Stimulated activated CD8-positive, alpha-beta memory T cell treated with anti-CD3 and anti-CD28 coated beads, Interleukin-7, amount 100 ng/mL, for 48 hours (primary cell): ENCODE measurements at regions not wholly inside any gene's neighbourhood (a gene's known extent, or its start where the extent isn't known, plus 50 kb on each side); places are given as distances from the start of the nearest gene placed in this dataset.

Experiments used
- DNase-seq, 2 donors: peaks; one replicate each; pipeline ENCODE4 v3.0.0-alpha.2; 2020; ENCODE audit warnings: low read depth in 1 of 2; ENCODE audit errors: extremely low read depth in 1 of 2

- DNase-seq = no peak
Observed at GRCh38 chr12:126469211-126469610, 1404.0 kb downstream of the AACS start.

GRCh38 chr12:126474703-126475102 is 1409.5 kb downstream of the AACS start:
- DNase-seq = no peak

- DNase-seq = no peak
Observed at GRCh38 chr12:126480451-126480850, 1415.2 kb downstream of the AACS start.

GRCh38 chr12:126481688-126482087 is 1416.5 kb downstream of the AACS start:
- DNase-seq = no peak

- no peak for DNase-seq
Observed at GRCh38 chr12:126482238-126482889, 1417.1 kb downstream of the AACS start.

- no peak for DNase-seq
Observed at GRCh38 chr12:126483145-126484068, 1418.2 kb downstream of the AACS start.

- DNase-seq = no peak
Observed at GRCh38 chr12:126487431-126487980, 1422.3 kb downstream of the AACS start.

- DNase-seq = no peak
Observed at GRCh38 chr12:126488806-126489205, 1423.6 kb downstream of the AACS start.

- DNase-seq = no peak
Observed at GRCh38 chr12:126492181-126492580, 1426.9 kb downstream of the AACS start.

- no peak for DNase-seq
Observed at GRCh38 chr12:126493366-126494108, 1428.3 kb downstream of the AACS start.

- no peak for DNase-seq
Observed at GRCh38 chr12:126496201-126496600, 1431.0 kb downstream of the AACS start.

- no peak for DNase-seq
Observed at GRCh38 chr12:126506426-126507182, 1441.4 kb downstream of the AACS start.

- DNase-seq = no peak
Observed at GRCh38 chr12:126507231-126507630, 1442.0 kb downstream of the AACS start.

- DNase-seq = no peak
Observed at GRCh38 chr12:126509572-126509971, 1444.3 kb downstream of the AACS start.

GRCh38 chr12:126510630-126511029 is 1445.4 kb downstream of the AACS start:
- DNase-seq = no peak

GRCh38 chr12:126512916-126513913 is 1448.0 kb downstream of the AACS start:
- DNase-seq = no peak

GRCh38 chr12:126518596-126519200 is 1453.5 kb downstream of the AACS start:
- DNase-seq = no peak

- DNase-seq = no peak
Observed at GRCh38 chr12:126519833-126520232, 1454.6 kb downstream of the AACS start.

- DNase-seq = no peak
Observed at GRCh38 chr12:126523891-126524290, 1458.7 kb downstream of the AACS start.
